ENCODE measurements at regions not wholly inside any gene's neighbourhood (a gene's known extent, or its start where the extent isn't known, plus 50 kb on each side); places are given as distances from the start of the nearest gene placed in this dataset.

GRCh38 chr3:74267131-74267530 is 347.3 kb downstream of the CNTN3 start:
- no peak for TF ChIP-seq CTCF (IDR thresholded peaks at IDR 0.05)
- TF ChIP-seq POLR2A (IDR thresholded peaks at IDR 0.05; ENCODE audit: low read length) = no peak
- no peak for TF ChIP-seq ZFP36 (IDR thresholded peaks at IDR 0.05; ENCODE audit: borderline replicate concordance, partially characterized antibody)
- no peak for TF ChIP-seq FOXS1 (CRISPR knock-in tag; IDR thresholded peaks at IDR 0.05)
- TF ChIP-seq RCOR1 (IDR thresholded peaks at IDR 0.05; ENCODE audit: low read depth, low read length) = no peak
- no peak for TF ChIP-seq REST (IDR thresholded peaks at IDR 0.05)
- TF ChIP-seq MAFK (IDR thresholded peaks at IDR 0.05; ENCODE audit: partially characterized antibody) = no peak
- TF ChIP-seq JUN (IDR thresholded peaks at IDR 0.05) = no peak
